Hepatocyte (in vitro differentiated cells): ENCODE measurements at regions not wholly inside any gene's neighbourhood (a gene's known extent, or its start where the extent isn't known, plus 50 kb on each side); places are given as distances from the start of the nearest gene placed in this dataset.

ENCODE experiments used
- CTCF ChIP-seq: fragments of 200-600 bp; sonication (generic); IDR thresholded peaks from 2 replicates; pipeline ENCODE4 v1.5.1; 2016; ENCODE audit warnings: antibody characterized with exemption, mild to moderate bottlenecking; ENCODE audit not compliant: poor library complexity
- EZH2 ChIP-seq: fragments of 200-600 bp; sonication (generic); IDR thresholded peaks from 2 replicates; pipeline ENCODE4 v1.6.1; 2016; ENCODE audit warnings: antibody characterized with exemption, mild to moderate bottlenecking, borderline replicate concordance
- EZH2phosphoT487 ChIP-seq: fragments of 200-600 bp; sonication (generic); IDR thresholded peaks from one replicate; pipeline ENCODE4 v1.6.1; 2018; ENCODE audit warnings: antibody characterized with exemption, mild to moderate bottlenecking, low read depth, moderate library complexity; ENCODE audit not compliant: unreplicated experiment, severe bottlenecking

- TF ChIP-seq CTCF (no peak), EZH2 (no peak), EZH2phosphoT487 (no peak)
These were observed 339.9 kb upstream of the CDIN1 start for GRCh38 chr15:36239509-36239908.
